ENCODE measurements at regions not wholly inside any gene's neighbourhood (a gene's known extent, or its start where the extent isn't known, plus 50 kb on each side); places are given as distances from the start of the nearest gene placed in this dataset.
A peak's percentile ranks its signal among the peaks of the same experiment; 100 is the strongest.
"Not testable (repeated sequence)": the region's sequence is repeated elsewhere in the genome, so short reads cannot be mapped to it uniquely, and the experiment has no call there.

- no peak overlapping the region for H3K27ac ChIP-seq (ENCODE audit: low read depth in 1 of 3, low read length in 2 of 3)
These were observed 287.2 kb upstream of the FN1 start for GRCh38 chr2:215722986-215723630.

DNA sequence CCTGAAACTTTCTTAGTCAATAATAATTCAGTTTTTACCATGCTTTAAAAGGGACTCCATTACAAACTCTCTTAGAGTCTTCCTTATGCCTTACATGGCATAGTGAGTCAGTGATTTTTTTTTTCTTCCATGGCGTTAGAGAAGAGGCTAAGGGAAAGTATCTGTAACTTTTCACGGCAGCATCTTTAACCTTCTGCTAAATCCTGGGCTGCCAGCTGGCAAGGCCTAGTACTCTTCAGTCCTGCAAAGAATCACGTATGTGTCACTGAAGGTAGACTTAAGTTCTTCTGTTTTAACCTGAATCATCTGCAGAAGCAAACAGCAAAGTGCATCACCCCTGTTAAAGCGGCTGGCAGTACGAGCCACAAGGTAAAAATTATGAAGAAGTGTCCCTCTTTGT, 286.3 kb upstream of the FN1 start:
- no peaks in the 10 kb centered on the region for H3K4me1 ChIP-seq (ENCODE audit: control insufficient read depth in 3 of 3, insufficient read depth in 2 of 3, low read depth in 1 of 3, low read length in 2 of 3)
- no peak overlapping the region for H3K27ac ChIP-seq (ENCODE audit: low read depth in 1 of 3, low read length in 2 of 3)
- H3K4me3 ChIP-seq (ENCODE audit: low read depth in 1 of 3, low read length in 3 of 3), result no peak overlapping the region
- no peaks in the 10 kb centered on the region for H3K9me3 ChIP-seq (ENCODE audit: control insufficient read depth in 2 of 2, insufficient read depth in 1 of 2, low read depth in 1 of 2, low read length in 1 of 2)
- H3K27me3 ChIP-seq (ENCODE audit: control insufficient read depth in 3 of 3, insufficient read depth in 3 of 3, low read length in 3 of 3), result no peaks in the 10 kb centered on the region
- H3K36me3 ChIP-seq (ENCODE audit: control insufficient read depth in 3 of 3, insufficient read depth in 2 of 3, low read depth in 1 of 3, low read length in 3 of 3), result no peaks in the 10 kb centered on the region
- FAIRE-seq (no peak), DNase-seq (no peak)
- WGBS, 3 donors, result 78 to 88% (median 87%) methylated on average over 5 of the region's 5 CpGs

More at GRCh38 chr2:215722986-215723630, 287.2 kb upstream of the FN1 start:
- H3K27me3 ChIP-seq (ENCODE audit: control insufficient read depth in 3 of 3, insufficient read depth in 3 of 3, low read length in 3 of 3), result no peaks in the 10 kb centered on the region
- 25 to 64% (median 45%) methylated on average over 2 of the region's 2 CpGs for WGBS, 3 donors
- FAIRE-seq (no peak), DNase-seq (no peak)
- H3K4me1 ChIP-seq (ENCODE audit: control insufficient read depth in 3 of 3, insufficient read depth in 2 of 3, low read depth in 1 of 3, low read length in 2 of 3), result no peaks in the 10 kb centered on the region
- no peaks in the 10 kb centered on the region for H3K36me3 ChIP-seq (ENCODE audit: control insufficient read depth in 3 of 3, insufficient read depth in 2 of 3, low read depth in 1 of 3, low read length in 3 of 3)
- no peaks in the 10 kb centered on the region for H3K9me3 ChIP-seq (ENCODE audit: control insufficient read depth in 2 of 2, insufficient read depth in 1 of 2, low read depth in 1 of 2, low read length in 1 of 2)
- H3K4me3 ChIP-seq (ENCODE audit: low read depth in 1 of 3, low read length in 3 of 3), result no peak overlapping the region

DNA sequence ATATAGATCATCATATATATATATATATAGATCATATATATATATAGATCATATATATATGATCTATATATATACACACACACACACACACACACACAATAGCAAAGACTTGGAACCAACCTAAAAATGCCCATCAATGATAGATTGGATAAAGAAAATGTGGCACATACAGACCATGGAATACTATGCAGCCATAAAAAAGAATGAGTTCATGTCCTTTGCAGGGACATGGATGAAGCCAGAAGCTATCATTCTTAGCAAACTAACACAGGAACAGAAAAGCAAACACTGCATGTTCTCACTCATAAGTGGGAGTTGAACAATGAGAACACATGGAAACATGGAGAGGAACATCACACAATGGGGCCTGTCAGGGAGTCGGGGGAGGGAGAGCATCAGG, 285.6 kb upstream of the FN1 start:
- not testable (repeated sequence) for H3K27ac ChIP-seq (ENCODE audit: low read depth in 1 of 3, low read length in 2 of 3); H3K4me3 ChIP-seq (ENCODE audit: low read depth in 1 of 3, low read length in 3 of 3); H3K27me3 ChIP-seq (ENCODE audit: control insufficient read depth in 3 of 3, insufficient read depth in 3 of 3, low read length in 3 of 3); DNase-seq; H3K36me3 ChIP-seq (ENCODE audit: control insufficient read depth in 3 of 3, insufficient read depth in 2 of 3, low read depth in 1 of 3, low read length in 3 of 3); FAIRE-seq; H3K9me3 ChIP-seq (ENCODE audit: control insufficient read depth in 2 of 2, insufficient read depth in 1 of 2, low read depth in 1 of 2, low read length in 1 of 2); H3K4me1 ChIP-seq (ENCODE audit: control insufficient read depth in 3 of 3, insufficient read depth in 2 of 3, low read depth in 1 of 3, low read length in 2 of 3)
- 75 to 98% (median 85%) methylated on average over 1 of the region's 1 CpG for WGBS, 3 donors

DNA sequence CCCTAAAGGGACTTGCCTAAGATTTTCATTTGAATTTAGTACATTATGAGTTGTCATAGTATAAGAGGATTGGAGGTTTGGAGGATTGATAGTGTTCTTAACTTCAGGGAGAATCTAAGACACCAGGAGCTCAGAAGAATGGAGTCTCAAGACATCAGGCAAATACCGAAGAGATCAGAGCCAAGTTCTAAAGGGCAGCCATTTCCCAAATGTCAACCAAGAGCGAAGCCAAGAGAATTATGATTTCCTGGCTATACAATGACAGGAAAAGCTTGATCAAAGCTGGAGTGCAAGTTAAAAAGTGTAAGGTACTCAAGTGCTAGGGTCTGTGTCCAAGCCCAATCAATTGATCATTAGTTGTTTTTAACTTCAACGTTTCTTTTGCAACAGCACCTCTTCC, 283.0 kb upstream of the FN1 start:
- no peak for DNase-seq
- WGBS, 3 donors, result 67 to 81% (median 73%) methylated on average over 3 of the region's 3 CpGs
- FAIRE-seq, result no peak

GRCh38 chr2:215718436-215718835, 282.6 kb upstream of the FN1 start:
- DNase-seq (no peak), FAIRE-seq (no peak)
- 59 to 73% (median 71%) methylated on average over 2 of the region's 2 CpGs for WGBS, 3 donors
- Histone ChIP-seq H3K27ac (ENCODE audit: low read depth in 1 of 3, low read length in 2 of 3) (no peak overlapping the region), H3K4me3 (ENCODE audit: low read depth in 1 of 3, low read length in 3 of 3) (no peak overlapping the region), H3K27me3 (ENCODE audit: control insufficient read depth in 3 of 3, insufficient read depth in 3 of 3, low read length in 3 of 3) (no peaks in the 10 kb centered on the region), H3K9me3 (ENCODE audit: control insufficient read depth in 2 of 2, insufficient read depth in 1 of 2, low read depth in 1 of 2, low read length in 1 of 2) (no peaks in the 10 kb centered on the region), H3K36me3 (ENCODE audit: control insufficient read depth in 3 of 3, insufficient read depth in 2 of 3, low read depth in 1 of 3, low read length in 3 of 3) (no peaks in the 10 kb centered on the region), H3K4me1 (ENCODE audit: control insufficient read depth in 3 of 3, insufficient read depth in 2 of 3, low read depth in 1 of 3, low read length in 2 of 3) (peaks cover 0 to 3% (median 0%) of the 10 kb centered on the region in 3 donors)

More for the DNA sequence above, 283.0 kb upstream of the FN1 start:
- Histone ChIP-seq H3K4me3 (ENCODE audit: low read depth in 1 of 3, low read length in 3 of 3) (no peak overlapping the region), H3K27ac (ENCODE audit: low read depth in 1 of 3, low read length in 2 of 3) (no peak overlapping the region), H3K4me1 (ENCODE audit: control insufficient read depth in 3 of 3, insufficient read depth in 2 of 3, low read depth in 1 of 3, low read length in 2 of 3) (no peaks in the 10 kb centered on the region), H3K9me3 (ENCODE audit: control insufficient read depth in 2 of 2, insufficient read depth in 1 of 2, low read depth in 1 of 2, low read length in 1 of 2) (no peaks in the 10 kb centered on the region), H3K36me3 (ENCODE audit: control insufficient read depth in 3 of 3, insufficient read depth in 2 of 3, low read depth in 1 of 3, low read length in 3 of 3) (no peaks in the 10 kb centered on the region), H3K27me3 (ENCODE audit: control insufficient read depth in 3 of 3, insufficient read depth in 3 of 3, low read length in 3 of 3) (no peaks in the 10 kb centered on the region)

DNA sequence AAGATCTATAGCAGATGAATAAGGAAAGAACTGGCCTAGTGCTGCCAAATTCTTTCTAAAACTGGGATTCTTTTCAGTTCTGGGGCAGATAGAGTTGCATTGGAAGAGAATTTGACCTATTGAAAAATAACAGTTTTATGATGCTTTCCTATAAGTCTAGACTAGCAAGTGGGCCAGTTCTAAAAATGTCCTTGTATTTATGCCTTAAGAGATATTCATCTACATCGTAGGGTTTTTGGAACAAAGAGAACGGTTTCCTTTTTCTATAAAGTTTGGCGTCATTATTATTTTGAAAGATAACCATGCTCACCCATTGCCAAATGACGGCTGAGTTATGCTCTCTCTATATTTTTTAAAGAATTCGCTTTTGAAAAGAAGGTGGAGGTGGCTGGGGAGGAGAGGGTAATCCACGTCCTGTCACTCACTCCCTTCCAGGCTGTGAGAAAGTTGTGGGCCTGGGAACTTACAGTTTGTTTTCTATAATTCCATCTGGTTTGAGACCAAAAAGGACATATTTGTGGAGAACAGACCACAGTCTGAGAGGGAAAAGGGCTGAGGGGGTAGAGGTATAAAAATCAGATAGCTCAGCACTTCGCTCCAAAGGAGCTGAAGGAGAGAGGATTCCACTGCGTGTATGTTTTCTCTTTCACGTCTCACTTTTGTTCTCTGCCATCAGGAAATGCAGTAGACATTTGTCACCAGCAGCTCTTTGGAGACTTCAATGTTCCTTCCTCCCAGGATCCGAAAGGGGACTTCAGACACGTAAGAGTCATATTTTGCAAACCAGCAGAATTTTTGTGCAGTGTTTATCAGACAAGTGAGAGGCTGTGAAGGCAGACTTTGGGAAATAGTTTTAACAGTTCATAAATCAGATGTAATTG, 281.9 kb upstream of the FN1 start:
- Histone ChIP-seq H3K36me3 (ENCODE audit: control insufficient read depth in 3 of 3, insufficient read depth in 2 of 3, low read depth in 1 of 3, low read length in 3 of 3) (no peaks in the 10 kb centered on the region), H3K27ac (ENCODE audit: low read depth in 1 of 3, low read length in 2 of 3) (no peak overlapping the region), H3K27me3 (ENCODE audit: control insufficient read depth in 3 of 3, insufficient read depth in 3 of 3, low read length in 3 of 3) (no peaks in the 10 kb centered on the region), H3K4me3 (ENCODE audit: low read depth in 1 of 3, low read length in 3 of 3) (no peak overlapping the region), H3K4me1 (ENCODE audit: control insufficient read depth in 3 of 3, insufficient read depth in 2 of 3, low read depth in 1 of 3, low read length in 2 of 3) (peaks cover 0 to 3% (median 0%) of the 10 kb centered on the region in 3 donors), H3K9me3 (ENCODE audit: control insufficient read depth in 2 of 2, insufficient read depth in 1 of 2, low read depth in 1 of 2, low read length in 1 of 2) (no peaks in the 10 kb centered on the region)
- no peak for DNase-seq
- WGBS, 3 donors, result 68 to 85% (median 77%) methylated on average over 11 of the region's 11 CpGs
- no peak for FAIRE-seq

- WGBS, 3 donors, result 88 to 94% (median 92%) methylated on average over 6 of the region's 6 CpGs
- FAIRE-seq (no peak), DNase-seq (no peak)
- Histone ChIP-seq H3K27me3 (ENCODE audit: control insufficient read depth in 3 of 3, insufficient read depth in 3 of 3, low read length in 3 of 3) (no peaks in the 10 kb centered on the region), H3K4me3 (ENCODE audit: low read depth in 1 of 3, low read length in 3 of 3) (no peak overlapping the region), H3K4me1 (ENCODE audit: control insufficient read depth in 3 of 3, insufficient read depth in 2 of 3, low read depth in 1 of 3, low read length in 2 of 3) (peaks cover 0 to 10% (median 0%) of the 10 kb centered on the region in 3 donors), H3K27ac (ENCODE audit: low read depth in 1 of 3, low read length in 2 of 3) (no peak overlapping the region), H3K36me3 (ENCODE audit: control insufficient read depth in 3 of 3, insufficient read depth in 2 of 3, low read depth in 1 of 3, low read length in 3 of 3) (no peaks in the 10 kb centered on the region), H3K9me3 (ENCODE audit: control insufficient read depth in 2 of 2, insufficient read depth in 1 of 2, low read depth in 1 of 2, low read length in 1 of 2) (no peaks in the 10 kb centered on the region)
These were observed 281.1 kb upstream of the FN1 start for GRCh38 chr2:215716956-215717355.

DNA sequence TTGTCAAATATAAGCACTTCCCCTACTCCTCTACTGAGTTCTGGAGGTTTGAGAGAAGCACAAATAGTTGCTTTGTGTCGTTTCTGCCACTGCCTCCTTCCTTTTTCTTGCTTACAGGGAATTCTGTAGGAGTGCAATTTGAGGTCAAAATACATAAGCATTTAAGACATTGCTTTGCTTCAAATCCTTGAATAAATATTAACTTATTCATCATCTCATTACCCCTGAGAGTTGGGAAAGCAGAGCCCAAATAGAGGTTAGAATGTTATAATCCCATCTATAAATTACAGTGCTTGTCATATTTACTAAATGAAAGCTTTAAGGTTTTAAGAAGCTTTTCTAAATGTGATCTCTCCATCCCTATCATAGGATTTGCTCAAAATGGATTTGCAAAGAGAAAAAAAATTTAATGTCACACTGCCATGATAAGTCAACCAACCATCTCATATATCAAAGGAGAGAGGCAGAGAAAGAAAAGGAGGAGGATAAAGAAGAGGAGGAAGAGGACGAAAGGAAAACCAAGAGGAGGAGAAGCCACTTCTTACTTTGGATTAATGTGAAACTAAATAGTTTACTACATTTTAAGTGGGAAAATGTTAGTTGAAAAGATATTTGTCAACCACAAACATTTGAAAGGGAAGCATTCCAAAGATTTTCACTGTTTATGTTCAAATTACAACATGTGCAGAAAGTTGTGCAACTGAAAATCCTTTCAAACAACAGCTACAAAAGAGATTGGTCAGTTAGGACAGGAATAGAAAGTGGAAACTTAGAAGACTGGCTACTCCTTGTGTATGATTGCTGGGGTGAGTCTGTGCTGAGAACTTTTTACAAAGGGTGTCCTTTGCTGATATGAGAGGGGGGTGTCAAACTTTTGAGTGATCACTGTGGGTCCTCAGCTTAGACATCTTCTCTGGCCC, 277.3 kb upstream of the FN1 start:
- DNase-seq, result peak; percentile 5 to 21
- no peak overlapping the region for H3K4me3 ChIP-seq (ENCODE audit: low read depth in 1 of 3, low read length in 3 of 3)
- H3K27ac ChIP-seq (ENCODE audit: low read depth in 1 of 3, low read length in 2 of 3), result peak overlapping the region in 2 of 3 donors; percentile 15 to 57
- H3K27me3 ChIP-seq (ENCODE audit: control insufficient read depth in 3 of 3, insufficient read depth in 3 of 3, low read length in 3 of 3), result no peaks in the 10 kb centered on the region
- 28 to 42% (median 40%) methylated on average over 2 of the region's 2 CpGs for WGBS, 3 donors
- no peak for FAIRE-seq
- peaks cover 0 to 20% (median 0%) of the 10 kb centered on the region in 3 donors for H3K4me1 ChIP-seq (ENCODE audit: control insufficient read depth in 3 of 3, insufficient read depth in 2 of 3, low read depth in 1 of 3, low read length in 2 of 3)
- H3K9me3 ChIP-seq (ENCODE audit: control insufficient read depth in 2 of 2, insufficient read depth in 1 of 2, low read depth in 1 of 2, low read length in 1 of 2), result no peaks in the 10 kb centered on the region
- H3K36me3 ChIP-seq (ENCODE audit: control insufficient read depth in 3 of 3, insufficient read depth in 2 of 3, low read depth in 1 of 3, low read length in 3 of 3), result no peaks in the 10 kb centered on the region
